CD4-positive, alpha-beta T cell treated with Interleukin-4 for 4 hours (primary cell): ENCODE measurements at regions not wholly inside any gene's neighbourhood (a gene's known extent, or its start where the extent isn't known, plus 50 kb on each side); places are given as distances from the start of the nearest gene placed in this dataset.

Experiments
- DNase-seq: peaks from one replicate; pipeline ENCODE4 v3.0.0-alpha.2; 2020

DNA sequence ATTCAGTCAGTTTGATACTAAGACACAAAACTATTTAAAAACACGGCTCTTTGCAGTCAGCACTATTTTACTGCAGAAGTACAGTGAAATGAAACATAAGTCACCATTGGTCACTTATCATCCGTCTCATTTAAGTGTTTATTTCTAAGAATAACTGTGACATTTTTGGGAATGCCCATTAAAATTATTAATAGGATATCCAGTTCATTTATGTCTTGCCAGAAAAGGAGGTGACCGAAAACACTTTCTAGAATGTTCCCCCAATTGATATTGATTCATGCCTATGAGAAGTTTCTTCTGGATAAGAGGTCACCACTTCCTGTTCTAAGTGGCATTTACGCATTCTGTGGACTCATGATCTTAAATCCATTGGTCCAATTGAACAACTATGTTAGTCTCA lies 477.3 kb downstream of the LIG4 start:
- DNase-seq, result no peak

DNA sequence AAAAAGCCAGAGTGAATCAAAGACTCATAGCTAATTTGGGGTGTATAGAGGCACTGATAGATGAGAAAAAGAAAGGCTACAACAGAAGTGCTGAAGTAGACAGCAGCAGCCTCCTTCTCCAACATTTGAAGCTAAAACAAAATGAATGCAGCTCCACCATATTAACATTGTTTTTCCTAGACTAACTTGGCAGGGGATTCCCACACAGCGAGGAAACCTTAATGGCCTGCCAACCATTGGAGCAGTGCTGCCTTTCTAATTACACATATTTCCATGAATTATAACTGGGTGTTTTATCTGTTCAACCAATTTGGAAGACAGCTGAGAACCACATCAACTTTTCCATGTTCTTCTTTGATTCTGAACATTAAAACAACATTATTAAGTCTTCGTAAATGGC lies 478.6 kb downstream of the LIG4 start:
- no peak for DNase-seq

- no peak for DNase-seq
Measured at GRCh38 chr13:107736170-107736569, 479.2 kb downstream of the LIG4 start.

GRCh38 chr13:107734891-107735625 lies 480.3 kb downstream of the LIG4 start:
- DNase-seq, result no peak

DNA sequence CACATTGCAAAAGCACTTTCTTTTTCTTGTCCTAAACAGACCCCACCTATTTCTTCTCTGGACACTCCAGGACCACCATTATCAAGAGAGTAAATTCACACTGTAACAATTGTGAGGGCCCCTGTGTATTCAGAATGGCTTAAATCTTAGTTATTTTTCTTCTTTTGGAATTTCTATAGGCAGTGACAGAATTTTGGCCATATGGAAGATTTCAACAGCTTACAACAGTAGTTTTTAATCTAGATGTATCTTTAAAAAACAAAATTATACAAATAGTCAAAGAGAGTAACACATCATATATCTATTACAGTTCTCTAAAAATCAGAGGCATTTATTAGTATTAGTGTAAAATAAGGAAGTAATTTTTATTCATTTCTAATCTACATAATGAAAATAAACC lies 482.1 kb downstream of the LIG4 start:
- DNase-seq, result no peak

- no peak for DNase-seq
Measured at GRCh38 chr13:107730813-107731212, 484.5 kb downstream of the LIG4 start.

- DNase-seq, result no peak
Measured at GRCh38 chr13:107721125-107721869, 494.0 kb downstream of the LIG4 start.

- DNase-seq, result no peak
Measured at GRCh38 chr13:107716741-107717140, 498.6 kb downstream of the LIG4 start.

GRCh38 chr13:107716241-107716640 lies 499.1 kb downstream of the LIG4 start:
- no peak for DNase-seq

DNA sequence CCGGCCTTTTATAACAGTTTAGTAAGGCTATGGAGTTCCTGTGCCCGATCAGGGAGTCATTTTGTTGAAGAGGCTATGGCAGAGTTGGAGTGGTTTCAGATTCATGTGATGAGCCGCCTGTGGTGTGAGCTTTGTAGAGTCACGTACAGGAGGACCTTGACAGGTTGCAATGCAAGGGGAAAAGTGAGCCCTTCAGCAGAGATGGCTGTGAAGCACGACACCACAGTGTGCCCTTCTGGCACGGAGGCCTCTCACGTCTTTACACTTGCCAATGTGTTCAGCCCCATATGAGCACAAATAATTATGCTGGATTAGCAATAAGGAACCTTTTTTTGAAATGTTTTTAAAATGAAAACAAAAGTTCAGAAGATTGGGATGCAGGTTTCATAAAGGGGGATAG lies 499.8 kb downstream of the LIG4 start:
- no peak for DNase-seq

GRCh38 chr13:107713314-107713713 lies 502.0 kb downstream of the LIG4 start:
- no peak for DNase-seq

DNA sequence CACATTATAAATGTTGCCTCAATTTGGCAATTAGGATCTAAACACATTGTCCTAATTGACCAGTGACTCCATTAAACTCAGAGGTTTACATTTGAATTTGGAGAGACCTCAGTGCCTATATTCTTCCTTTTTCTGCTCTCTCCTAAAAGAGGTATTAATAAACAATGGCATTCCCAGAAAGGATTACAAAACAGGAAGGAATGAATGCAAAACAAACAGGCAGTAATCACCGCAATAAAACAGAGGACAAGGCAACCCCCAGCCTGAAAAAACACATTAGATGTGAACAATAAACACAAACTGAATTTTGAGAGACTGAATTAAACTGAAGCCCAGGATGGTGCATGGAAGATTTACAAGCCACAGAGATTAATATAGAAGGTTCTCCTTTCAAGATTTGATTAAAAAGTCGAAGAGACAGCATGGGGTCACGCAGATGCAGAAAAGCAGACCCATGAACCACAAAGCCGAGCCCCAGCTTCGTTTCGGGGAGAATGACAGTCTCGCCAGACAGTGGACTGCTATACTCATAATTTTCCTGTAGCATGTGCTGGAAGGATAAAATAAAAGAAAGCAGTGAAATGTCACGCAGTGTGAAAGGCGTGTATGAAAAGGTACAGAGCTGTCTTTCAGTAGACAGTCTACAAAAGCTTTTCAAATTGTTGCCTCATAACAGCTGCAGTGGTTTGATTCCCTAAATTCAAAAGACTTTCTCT lies 503.0 kb downstream of the LIG4 start:
- no peak for DNase-seq

GRCh38 chr13:107690181-107690580 lies 525.2 kb downstream of the LIG4 start:
- no peak for DNase-seq

GRCh38 chr13:107685876-107686275 lies 529.5 kb downstream of the LIG4 start:
- DNase-seq, result no peak

DNA sequence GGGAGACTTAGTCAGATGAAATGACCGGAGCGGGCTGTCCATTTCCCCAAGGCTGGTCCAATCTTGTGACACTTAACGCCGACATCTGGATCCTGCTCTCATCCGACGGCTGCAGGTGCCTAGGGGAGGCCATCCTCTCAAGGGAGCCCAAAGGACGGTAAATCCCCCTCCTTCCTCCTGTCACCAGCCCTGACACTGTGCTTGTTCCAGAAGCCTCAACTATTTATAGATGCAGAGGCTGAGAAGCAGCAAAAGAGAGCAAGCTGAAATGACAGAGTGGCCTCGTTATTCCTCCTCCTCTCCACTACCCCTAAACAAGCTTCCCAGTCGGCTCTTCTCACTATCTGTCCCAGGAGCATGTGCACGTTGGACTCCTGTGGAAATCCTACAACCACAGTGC lies 533.7 kb downstream of the LIG4 start:
- no peak for DNase-seq

DNA sequence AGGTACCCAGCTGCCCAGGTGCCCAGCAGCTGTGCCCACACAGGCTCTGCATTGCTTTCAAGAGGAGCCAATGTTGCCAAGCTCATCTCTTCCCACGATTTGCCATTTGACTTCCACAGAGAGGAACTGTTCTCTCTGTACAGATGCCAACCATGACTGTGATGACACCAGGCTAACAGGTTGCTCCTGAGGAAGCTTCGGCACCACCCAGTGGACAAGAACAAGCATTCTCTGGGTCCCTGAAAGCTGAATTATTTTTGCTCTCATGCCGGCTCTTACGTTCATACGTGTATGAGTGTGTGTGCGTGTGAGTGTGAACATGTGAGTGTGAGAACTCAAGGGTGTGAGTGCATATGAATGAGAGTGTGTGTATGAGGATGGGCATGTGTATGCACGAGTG lies 535.2 kb downstream of the LIG4 start:
- no peak for DNase-seq

DNA sequence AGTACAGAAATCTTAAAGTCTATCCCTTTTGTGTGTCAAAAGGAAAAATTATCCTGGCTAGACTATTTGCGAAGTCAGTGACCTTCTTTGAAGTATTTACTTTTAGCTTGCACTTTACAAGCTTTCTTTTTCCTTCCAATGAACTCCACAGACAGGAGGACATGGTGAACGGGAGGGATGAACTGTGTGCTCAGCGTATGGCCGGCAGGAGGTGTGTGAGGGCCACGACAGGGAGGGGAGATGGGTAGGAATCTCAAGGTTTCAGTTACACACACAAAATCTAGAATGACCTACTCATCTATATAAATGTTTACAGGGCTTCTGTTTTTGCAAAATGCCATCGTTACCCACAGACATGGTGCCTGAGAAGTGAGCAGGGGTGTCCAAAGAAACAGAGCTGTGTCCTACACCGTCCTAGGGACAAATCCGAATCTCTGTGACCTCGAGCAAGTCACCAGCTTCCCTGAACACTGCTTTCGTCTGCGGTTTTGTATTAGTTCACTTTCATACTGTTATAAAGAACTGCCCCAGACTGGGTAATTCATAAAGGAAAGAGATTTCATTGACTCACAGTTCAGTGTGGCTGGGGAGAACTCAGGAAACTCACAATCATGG lies 537.2 kb downstream of the LIG4 start:
- DNase-seq, result no peak

DNA sequence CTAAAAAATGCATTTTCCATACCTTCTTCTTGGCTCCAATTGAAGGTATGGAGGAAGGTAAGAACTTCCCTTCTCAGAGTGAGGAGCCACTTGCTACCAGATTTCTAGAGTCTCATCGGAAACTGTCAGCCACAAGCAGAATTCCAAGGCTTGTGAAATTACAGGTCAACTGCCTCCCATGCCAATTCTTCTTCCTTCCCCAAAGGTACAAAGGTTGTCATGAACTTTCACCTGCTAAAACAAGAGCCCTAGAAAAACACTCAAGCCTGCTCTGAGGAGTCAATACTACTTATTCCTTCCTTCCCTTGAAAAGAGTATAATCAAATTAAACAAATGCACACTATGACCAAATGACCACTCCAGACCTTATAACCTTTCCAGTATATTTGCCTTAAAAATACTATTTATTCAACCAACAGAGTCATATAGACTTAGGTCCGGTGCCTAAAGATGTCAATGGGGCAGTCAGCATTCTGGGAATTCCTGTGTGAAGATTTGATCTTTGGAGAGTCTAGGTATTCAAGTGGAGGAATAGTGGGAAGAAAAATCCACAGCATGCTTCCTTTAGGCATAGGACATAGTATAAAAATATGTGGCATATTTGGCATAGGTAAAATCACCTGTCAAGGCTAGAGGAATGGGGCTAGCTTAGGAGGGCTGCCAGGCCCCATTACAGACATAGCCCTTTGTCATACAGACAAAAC lies 539.3 kb downstream of the LIG4 start:
- no peak for DNase-seq

- DNase-seq, result no peak
Measured at GRCh38 chr13:107669391-107669993, 545.8 kb downstream of the LIG4 start.

DNA sequence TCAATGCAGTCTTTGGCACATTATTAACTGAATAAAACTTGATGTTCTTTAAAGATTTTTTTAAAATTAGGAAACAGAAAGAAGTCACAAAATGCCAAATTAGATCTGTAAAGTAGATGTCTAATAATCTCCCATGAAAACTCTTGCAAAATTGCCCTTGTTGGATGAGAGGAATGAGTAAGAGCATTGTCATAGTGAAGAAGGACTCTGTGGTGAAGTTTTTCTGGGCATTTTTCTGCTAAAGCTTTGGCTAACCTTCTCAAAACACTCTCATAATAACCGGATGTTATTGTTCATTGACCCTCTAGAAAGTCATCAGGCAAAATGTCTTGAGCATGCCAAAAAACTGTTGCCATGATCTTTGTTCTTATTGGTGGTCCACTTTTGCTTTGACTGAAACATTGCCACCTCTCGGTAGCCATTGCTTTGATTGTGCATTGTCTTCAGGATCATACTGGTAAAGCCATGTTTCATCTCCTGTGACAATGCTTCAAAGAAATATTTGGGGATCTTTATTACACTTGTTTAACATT lies 549.3 kb downstream of the LIG4 start:
- no peak for DNase-seq

DNA sequence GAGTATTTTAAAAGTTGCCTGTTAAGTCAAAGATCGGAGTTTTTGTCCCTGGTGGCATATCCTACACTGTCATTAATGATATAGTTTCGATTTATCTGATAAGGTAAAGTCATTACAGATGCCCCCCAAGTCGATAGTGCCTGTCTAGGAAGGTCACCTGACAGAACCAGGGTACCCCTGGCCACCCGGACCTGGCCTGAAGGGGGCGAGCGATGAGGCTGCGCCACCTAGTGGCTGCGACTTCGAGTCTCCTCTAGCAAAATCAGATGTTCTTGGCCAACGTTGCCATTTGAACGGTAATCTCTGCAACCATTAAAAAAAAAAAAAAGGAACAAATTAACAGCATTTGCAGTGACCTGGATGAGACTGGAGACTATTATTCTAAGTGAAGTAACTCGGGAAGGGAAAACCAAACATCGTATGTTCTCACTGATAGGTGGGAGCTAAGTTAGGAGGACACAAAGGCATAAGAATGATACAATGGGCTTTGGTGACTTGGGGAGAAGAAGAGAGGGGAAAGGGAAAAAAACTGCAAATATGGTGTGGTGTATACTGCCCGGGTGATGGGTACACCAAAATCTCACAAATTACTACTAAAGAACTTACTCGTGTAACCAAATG lies 565.1 kb downstream of the LIG4 start:
- DNase-seq, result no peak

- no peak for DNase-seq
Measured at GRCh38 chr13:107649079-107649478, 566.3 kb downstream of the LIG4 start.
